ENCODE measurements at regions not wholly inside any gene's neighbourhood (a gene's known extent, or its start where the extent isn't known, plus 50 kb on each side); places are given as distances from the start of the nearest gene placed in this dataset.

DNA sequence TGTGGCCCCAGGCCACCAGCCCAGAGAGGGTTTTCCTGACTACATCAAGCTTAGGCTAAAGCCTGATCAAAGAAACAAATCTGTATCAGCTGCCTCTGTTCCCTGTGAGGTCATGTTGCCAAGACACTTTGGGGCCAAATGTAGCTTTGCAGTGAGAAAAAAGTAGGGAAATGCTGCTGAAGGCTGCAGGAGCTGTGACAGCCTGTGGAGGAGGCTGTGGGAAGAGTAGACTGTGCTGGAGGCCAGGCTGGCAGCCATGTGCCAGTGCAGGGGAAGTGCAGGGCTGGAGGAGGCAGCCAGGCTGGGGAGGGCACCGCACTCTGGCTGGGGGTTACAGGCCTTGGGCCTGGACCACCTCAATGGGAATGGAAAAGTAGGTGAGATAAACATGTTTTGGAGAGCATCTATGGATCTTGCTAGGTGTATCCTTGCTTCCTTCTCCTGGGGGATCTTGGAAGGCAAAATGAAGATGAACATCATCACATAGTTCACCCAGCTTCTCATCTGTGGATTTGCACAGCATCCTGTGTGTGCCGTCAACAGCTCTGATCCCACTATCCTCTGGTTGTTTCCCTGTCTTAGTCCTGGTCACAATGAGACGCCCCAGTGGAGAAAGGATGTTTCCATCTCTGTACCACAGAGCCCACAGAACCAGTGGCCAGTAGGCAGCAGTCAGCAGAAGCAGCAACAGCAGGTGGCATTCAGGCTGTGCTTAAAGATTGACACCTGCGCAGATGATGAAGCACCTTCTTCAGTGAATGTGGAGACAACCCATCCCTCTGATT is 103.8 kb upstream of the COPS8 start:
- no peaks in the 10 kb centered on the region for H3K4me1 ChIP-seq (ENCODE audit: control insufficient read depth in 1 of 2, insufficient read depth in 2 of 2, low read depth in 1 of 2, low read length in 1 of 2)
- no peak overlapping the region for H3K27ac ChIP-seq (ENCODE audit: low read depth in 2 of 2, low read length in 1 of 2)
- 40% methylated on average over 4 of the region's 4 CpGs for WGBS (ENCODE audit: low lambda C conversion rate)
- H2AFZ ChIP-seq (ENCODE audit: low read depth), result no peak overlapping the region
- no peaks in the 10 kb centered on the region for H3K9me3 ChIP-seq
- no peaks in the 10 kb centered on the region; the same call in 1 of the 2 replicates for H3K27me3 ChIP-seq (ENCODE audit: insufficient read depth)
- ChIA-PET CTCF (interaction anchor here (0.6 kb wide), 2 partner anchors 48 to 1456 kb away, joined by 3 read pairs; no protein-coding TSS in a partner anchor), POLR2A (no interaction called here)
- H3K9ac ChIP-seq, result no peak overlapping the region
- no peak overlapping the region for H3K4me3 ChIP-seq (ENCODE audit: low read depth in 2 of 2, low read length in 1 of 2)
- no peaks in the 10 kb centered on the region for H3F3A ChIP-seq (replicated peaks; ENCODE audit: insufficient read depth)
- no peaks in the 10 kb centered on the region for H3K79me2 ChIP-seq (ENCODE audit: insufficient read depth)
- H4K20me1 ChIP-seq (ENCODE audit: insufficient read depth), result no peaks in the 10 kb centered on the region
- no peak for DNase-seq
- H3K9me2 ChIP-seq, result no peaks in the 10 kb centered on the region
- TF ChIP-seq YY1 (IDR thresholded peaks at IDR 0.05; ENCODE audit: low read depth) (no peak), GATA2 (CRISPR knock-in tag; IDR thresholded peaks at IDR 0.05) (no peak), CHD2 (IDR thresholded peaks at IDR 0.05; ENCODE audit: low read length, partially characterized antibody) (no peak)
- TF ChIP-seq, protein P1, sequence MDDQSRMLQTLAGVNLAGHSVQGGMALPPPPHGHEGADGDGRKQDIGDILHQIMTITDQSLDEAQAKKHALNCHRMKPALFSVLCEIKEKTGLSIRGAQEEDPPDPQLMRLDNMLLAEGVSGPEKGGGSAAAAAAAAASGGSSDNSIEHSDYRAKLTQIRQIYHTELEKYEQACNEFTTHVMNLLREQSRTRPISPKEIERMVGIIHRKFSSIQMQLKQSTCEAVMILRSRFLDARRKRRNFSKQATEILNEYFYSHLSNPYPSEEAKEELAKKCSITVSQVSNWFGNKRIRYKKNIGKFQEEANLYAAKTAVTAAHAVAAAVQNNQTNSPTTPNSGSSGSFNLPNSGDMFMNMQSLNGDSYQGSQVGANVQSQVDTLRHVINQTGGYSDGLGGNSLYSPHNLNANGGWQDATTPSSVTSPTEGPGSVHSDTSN (IDR thresholded peaks at IDR 0.05), result no peak
- no peaks in the 10 kb centered on the region for H3K36me3 ChIP-seq (replicated peaks in 1 of 2; ENCODE audit: control insufficient read depth in 1 of 2, insufficient read depth in 2 of 2, low read length in 1 of 2)
- no peak overlapping the region for H3K4me2 ChIP-seq

- H2AFZ ChIP-seq (ENCODE audit: low read depth), result no peak overlapping the region
- no peak for DNase-seq
- ChIA-PET POLR2A (no interaction called here), CTCF (interaction anchor here (0.6 kb wide), 1 partner anchor 47 kb away, joined by 3 read pairs; no protein-coding TSS in a partner anchor)
- no peak overlapping the region for H3K27ac ChIP-seq (ENCODE audit: low read depth in 2 of 2, low read length in 1 of 2)
- no peaks in the 10 kb centered on the region for H3K79me2 ChIP-seq (ENCODE audit: insufficient read depth)
- H3K4me1 ChIP-seq (ENCODE audit: control insufficient read depth in 1 of 2, insufficient read depth in 2 of 2, low read depth in 1 of 2, low read length in 1 of 2), result no peaks in the 10 kb centered on the region
- WGBS (ENCODE audit: low lambda C conversion rate), result 20% methylated on average over 3 of the region's 3 CpGs
- H3K9ac ChIP-seq, result no peak overlapping the region
- no peaks in the 10 kb centered on the region for H3F3A ChIP-seq (replicated peaks; ENCODE audit: insufficient read depth)
- no peak overlapping the region for H3K4me3 ChIP-seq (ENCODE audit: low read depth in 2 of 2, low read length in 1 of 2)
- no peaks in the 10 kb centered on the region for H3K9me3 ChIP-seq
- H3K36me3 ChIP-seq (replicated peaks in 1 of 2; ENCODE audit: control insufficient read depth in 1 of 2, insufficient read depth in 2 of 2, low read length in 1 of 2), result no peaks in the 10 kb centered on the region
- no peaks in the 10 kb centered on the region for H3K9me2 ChIP-seq
- H3K4me2 ChIP-seq, result no peak overlapping the region
- H4K20me1 ChIP-seq (ENCODE audit: insufficient read depth), result no peaks in the 10 kb centered on the region
- no peaks in the 10 kb centered on the region for H3K27me3 ChIP-seq (ENCODE audit: insufficient read depth)
- TF ChIP-seq USF1 (IDR thresholded peaks at IDR 0.05; ENCODE audit: borderline replicate concordance, low read depth), result no peak
- TF ChIP-seq, protein P2, sequence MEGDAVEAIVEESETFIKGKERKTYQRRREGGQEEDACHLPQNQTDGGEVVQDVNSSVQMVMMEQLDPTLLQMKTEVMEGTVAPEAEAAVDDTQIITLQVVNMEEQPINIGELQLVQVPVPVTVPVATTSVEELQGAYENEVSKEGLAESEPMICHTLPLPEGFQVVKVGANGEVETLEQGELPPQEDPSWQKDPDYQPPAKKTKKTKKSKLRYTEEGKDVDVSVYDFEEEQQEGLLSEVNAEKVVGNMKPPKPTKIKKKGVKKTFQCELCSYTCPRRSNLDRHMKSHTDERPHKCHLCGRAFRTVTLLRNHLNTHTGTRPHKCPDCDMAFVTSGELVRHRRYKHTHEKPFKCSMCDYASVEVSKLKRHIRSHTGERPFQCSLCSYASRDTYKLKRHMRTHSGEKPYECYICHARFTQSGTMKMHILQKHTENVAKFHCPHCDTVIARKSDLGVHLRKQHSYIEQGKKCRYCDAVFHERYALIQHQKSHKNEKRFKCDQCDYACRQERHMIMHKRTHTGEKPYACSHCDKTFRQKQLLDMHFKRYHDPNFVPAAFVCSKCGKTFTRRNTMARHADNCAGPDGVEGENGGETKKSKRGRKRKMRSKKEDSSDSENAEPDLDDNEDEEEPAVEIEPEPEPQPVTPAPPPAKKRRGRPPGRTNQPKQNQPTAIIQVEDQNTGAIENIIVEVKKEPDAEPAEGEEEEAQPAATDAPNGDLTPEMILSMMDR (IDR thresholded peaks at IDR 0.05), result no peak
- TF ChIP-seq RCOR1 (IDR thresholded peaks at IDR 0.05; ENCODE audit: low read length), result no peak
- no peak for TF ChIP-seq NRF1 (IDR thresholded peaks at IDR 0.05; ENCODE audit: low read depth, low read length)
- no peak for TF ChIP-seq JUND (IDR thresholded peaks at IDR 0.05)
- no peak for TF ChIP-seq EP300 (IDR thresholded peaks at IDR 0.05; ENCODE audit: borderline replicate concordance in 1 of 2, low read depth in 1 of 2, low read length in 1 of 2)
- no peak for TF ChIP-seq ELF1 (IDR thresholded peaks at IDR 0.05)
- TF ChIP-seq, protein P3, sequence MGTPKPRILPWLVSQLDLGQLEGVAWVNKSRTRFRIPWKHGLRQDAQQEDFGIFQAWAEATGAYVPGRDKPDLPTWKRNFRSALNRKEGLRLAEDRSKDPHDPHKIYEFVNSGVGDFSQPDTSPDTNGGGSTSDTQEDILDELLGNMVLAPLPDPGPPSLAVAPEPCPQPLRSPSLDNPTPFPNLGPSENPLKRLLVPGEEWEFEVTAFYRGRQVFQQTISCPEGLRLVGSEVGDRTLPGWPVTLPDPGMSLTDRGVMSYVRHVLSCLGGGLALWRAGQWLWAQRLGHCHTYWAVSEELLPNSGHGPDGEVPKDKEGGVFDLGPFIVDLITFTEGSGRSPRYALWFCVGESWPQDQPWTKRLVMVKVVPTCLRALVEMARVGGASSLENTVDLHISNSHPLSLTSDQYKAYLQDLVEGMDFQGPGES (IDR thresholded peaks at IDR 0.05; ENCODE audit: low read depth, low read length), result no peak
- TF ChIP-seq, protein P4, sequence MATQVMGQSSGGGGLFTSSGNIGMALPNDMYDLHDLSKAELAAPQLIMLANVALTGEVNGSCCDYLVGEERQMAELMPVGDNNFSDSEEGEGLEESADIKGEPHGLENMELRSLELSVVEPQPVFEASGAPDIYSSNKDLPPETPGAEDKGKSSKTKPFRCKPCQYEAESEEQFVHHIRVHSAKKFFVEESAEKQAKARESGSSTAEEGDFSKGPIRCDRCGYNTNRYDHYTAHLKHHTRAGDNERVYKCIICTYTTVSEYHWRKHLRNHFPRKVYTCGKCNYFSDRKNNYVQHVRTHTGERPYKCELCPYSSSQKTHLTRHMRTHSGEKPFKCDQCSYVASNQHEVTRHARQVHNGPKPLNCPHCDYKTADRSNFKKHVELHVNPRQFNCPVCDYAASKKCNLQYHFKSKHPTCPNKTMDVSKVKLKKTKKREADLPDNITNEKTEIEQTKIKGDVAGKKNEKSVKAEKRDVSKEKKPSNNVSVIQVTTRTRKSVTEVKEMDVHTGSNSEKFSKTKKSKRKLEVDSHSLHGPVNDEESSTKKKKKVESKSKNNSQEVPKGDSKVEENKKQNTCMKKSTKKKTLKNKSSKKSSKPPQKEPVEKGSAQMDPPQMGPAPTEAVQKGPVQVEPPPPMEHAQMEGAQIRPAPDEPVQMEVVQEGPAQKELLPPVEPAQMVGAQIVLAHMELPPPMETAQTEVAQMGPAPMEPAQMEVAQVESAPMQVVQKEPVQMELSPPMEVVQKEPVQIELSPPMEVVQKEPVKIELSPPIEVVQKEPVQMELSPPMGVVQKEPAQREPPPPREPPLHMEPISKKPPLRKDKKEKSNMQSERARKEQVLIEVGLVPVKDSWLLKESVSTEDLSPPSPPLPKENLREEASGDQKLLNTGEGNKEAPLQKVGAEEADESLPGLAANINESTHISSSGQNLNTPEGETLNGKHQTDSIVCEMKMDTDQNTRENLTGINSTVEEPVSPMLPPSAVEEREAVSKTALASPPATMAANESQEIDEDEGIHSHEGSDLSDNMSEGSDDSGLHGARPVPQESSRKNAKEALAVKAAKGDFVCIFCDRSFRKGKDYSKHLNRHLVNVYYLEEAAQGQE (IDR thresholded peaks at IDR 0.05; ENCODE audit: low read depth, low read length), result no peak
- no peak for TF ChIP-seq CHD2 (IDR thresholded peaks at IDR 0.05; ENCODE audit: low read length, partially characterized antibody)
- TF ChIP-seq RXRA (IDR thresholded peaks at IDR 0.05; ENCODE audit: borderline replicate concordance, low read depth), result no peak
- TF ChIP-seq, protein P5, sequence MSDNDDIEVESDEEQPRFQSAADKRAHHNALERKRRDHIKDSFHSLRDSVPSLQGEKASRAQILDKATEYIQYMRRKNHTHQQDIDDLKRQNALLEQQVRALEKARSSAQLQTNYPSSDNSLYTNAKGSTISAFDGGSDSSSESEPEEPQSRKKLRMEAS (IDR thresholded peaks at IDR 0.05; ENCODE audit: low read depth), result no peak
Observed at GRCh38 chr2:236982693-236983455, 102.8 kb upstream of the COPS8 start.
